Lower leg skin (tissue), 4 donors: ENCODE measurements at regions not wholly inside any gene's neighbourhood (a gene's known extent, or its start where the extent isn't known, plus 50 kb on each side); places are given as distances from the start of the nearest gene placed in this dataset.

Experiments
- DNase-seq, 2 donors: peaks; one replicate each; pipeline ENCODE4 v3.0.0-alpha.2; 2019; ENCODE audit warnings: low spot score in 2 of 2
- H3K4me3 ChIP-seq: fragments of 200-600 bp; sonication (generic); 2 replicates; pipeline ENCODE4 v1.5.1; 2017; ENCODE audit warnings: mild to moderate bottlenecking, low read depth; ENCODE audit not compliant: poor library complexity, severe bottlenecking
- CTCF ChIP-seq, 3 donors: fragments of 450-650 bp; IDR thresholded peaks; one replicate each; pipeline ENCODE4 v1.5.1; 2016; ENCODE audit warnings: antibody characterized with exemption in 3 of 3, mild to moderate bottlenecking in 3 of 3, moderate library complexity in 2 of 3
- POLR2A ChIP-seq, 2 donors: fragments of 450-650 bp; IDR thresholded peaks; one replicate each; pipeline ENCODE4 v1.6.1; 2016 to 2017; ENCODE audit warnings: antibody characterized with exemption in 2 of 2, mild to moderate bottlenecking in 1 of 2, moderate library complexity in 1 of 2
- WGBS, 2 donors: methylation state at CpG; one replicate each; pipeline ENCODE4 v1.1.5; 2018; 5-methylcytosine and 5-hydroxymethylcytosine counted together
- intact Hi-C: fragments of 100-400 bp; cut with DNase I; formaldehyde crosslinking; loops from one replicate; pipeline ENCODE4 v1.15.0; 2023; ENCODE audit warnings: low total_unique reads

GRCh38 chr5:35354751-35355150 lies 124.5 kb upstream of the PRLR start:
- 19 to 28% methylated on average over 3 of the region's 3 CpGs for WGBS, 2 donors
- no peak overlapping the region for H3K4me3 ChIP-seq
- intact Hi-C loops: no loop called here
- DNase-seq: no peak
- TF ChIP-seq CTCF (IDR thresholded peaks at IDR 0.05): no peak
- TF ChIP-seq POLR2A (IDR thresholded peaks at IDR 0.05): no peak

GRCh38 chr5:35345222-35345621 lies 114.9 kb upstream of the PRLR start:
- 74 to 100% methylated on average over 1 of the region's 1 CpG for WGBS, 2 donors
- no peak for DNase-seq
- H3K4me3 ChIP-seq: no peak overlapping the region
- TF ChIP-seq CTCF (IDR thresholded peaks at IDR 0.05) (no peak), POLR2A (IDR thresholded peaks at IDR 0.05) (no peak)
- intact Hi-C loops: loop anchor here (10.0 kb wide), 1 partner anchor 680 kb away; no protein-coding TSS in a partner anchor

- DNase-seq: no peak
- intact Hi-C loops: loop anchor here (10.0 kb wide), 1 partner anchor 678 kb away; no protein-coding TSS in a partner anchor
- TF ChIP-seq POLR2A (IDR thresholded peaks at IDR 0.05) (no peak), CTCF (IDR thresholded peaks at IDR 0.05) (no peak)
- H3K4me3 ChIP-seq: no peak overlapping the region
These were observed 112.4 kb upstream of the PRLR start for GRCh38 chr5:35342664-35343063.

- no peak for TF ChIP-seq CTCF (IDR thresholded peaks at IDR 0.05)
- intact Hi-C loops: loop anchor here (10.0 kb wide), 1 partner anchor 676 kb away; no protein-coding TSS in a partner anchor
- DNase-seq: no peak
These were observed 110.9 kb upstream of the PRLR start for GRCh38 chr5:35341189-35341588.

GRCh38 chr5:35339616-35340100 lies 109.4 kb upstream of the PRLR start:
- no peak overlapping the region for H3K4me3 ChIP-seq
- intact Hi-C loops: loop anchor here (10.0 kb wide), 1 partner anchor 675 kb away; no protein-coding TSS in a partner anchor
- 23% methylated on average over 1 of the region's 1 CpG for WGBS, 2 donors
- DNase-seq: no peak
- no peak for TF ChIP-seq CTCF (IDR thresholded peaks at IDR 0.05)
- no peak for TF ChIP-seq POLR2A (IDR thresholded peaks at IDR 0.05)

More at GRCh38 chr5:35341189-35341588, 110.9 kb upstream of the PRLR start:
- no peak overlapping the region for H3K4me3 ChIP-seq
- 90 to 91% methylated on average over 1 of the region's 1 CpG for WGBS, 2 donors

- no peak for DNase-seq
- no peak overlapping the region for H3K4me3 ChIP-seq
- WGBS, 2 donors: 96% methylated on average over 1 of the region's 1 CpG
- intact Hi-C loops: no loop called here
- TF ChIP-seq POLR2A (IDR thresholded peaks at IDR 0.05): no peak
- TF ChIP-seq CTCF (IDR thresholded peaks at IDR 0.05): no peak
These were observed 108.7 kb upstream of the PRLR start for GRCh38 chr5:35339006-35339405.
